ENCODE measurements at regions not wholly inside any gene's neighbourhood (a gene's known extent, or its start where the extent isn't known, plus 50 kb on each side); places are given as distances from the start of the nearest gene placed in this dataset.

DNA sequence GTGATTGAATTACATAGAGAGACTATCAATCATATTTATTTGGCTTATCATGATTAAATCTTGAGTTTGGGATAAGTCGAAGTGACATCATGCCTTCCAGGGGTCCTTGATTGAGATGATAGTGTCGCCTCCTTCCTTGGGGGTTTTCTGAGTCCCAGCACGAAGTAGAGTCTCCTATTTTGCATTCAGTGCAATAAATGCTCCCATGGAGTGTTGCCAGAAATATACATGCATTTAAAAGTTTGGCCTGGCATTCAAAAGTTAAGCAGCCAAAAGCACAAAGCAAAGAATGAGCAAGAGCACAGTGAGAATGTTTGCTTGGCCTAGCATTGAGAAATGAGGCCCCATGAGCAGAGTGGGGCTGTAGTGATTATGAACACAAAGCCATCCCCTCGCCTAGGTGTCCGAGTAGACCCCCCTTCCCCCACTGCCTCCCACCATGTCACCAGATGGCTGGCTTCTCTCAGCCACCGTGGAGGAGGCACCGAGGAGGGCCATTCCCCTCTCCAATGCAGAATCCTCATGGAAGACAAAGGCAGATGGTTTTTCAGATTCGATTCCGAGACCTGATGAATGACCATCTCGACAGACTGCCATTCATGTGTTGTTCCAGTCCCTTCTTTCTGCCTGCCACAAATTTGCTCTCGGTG is 58.8 kb upstream of the UBL3 start:
- TF ChIP-seq CTCF (IDR thresholded peaks at IDR 0.05; ENCODE audit: extremely low read depth, insufficient read depth, missing control alignments), result no peak
- in situ Hi-C loops (cut with MboI; ENCODE audit: low pct_unique_long_range_greater_than_20kb, low sequenced_read_pairs, unreplicated experiment), result no loop called here
- no peak for DNase-seq (ENCODE audit: low spot score)

DNA sequence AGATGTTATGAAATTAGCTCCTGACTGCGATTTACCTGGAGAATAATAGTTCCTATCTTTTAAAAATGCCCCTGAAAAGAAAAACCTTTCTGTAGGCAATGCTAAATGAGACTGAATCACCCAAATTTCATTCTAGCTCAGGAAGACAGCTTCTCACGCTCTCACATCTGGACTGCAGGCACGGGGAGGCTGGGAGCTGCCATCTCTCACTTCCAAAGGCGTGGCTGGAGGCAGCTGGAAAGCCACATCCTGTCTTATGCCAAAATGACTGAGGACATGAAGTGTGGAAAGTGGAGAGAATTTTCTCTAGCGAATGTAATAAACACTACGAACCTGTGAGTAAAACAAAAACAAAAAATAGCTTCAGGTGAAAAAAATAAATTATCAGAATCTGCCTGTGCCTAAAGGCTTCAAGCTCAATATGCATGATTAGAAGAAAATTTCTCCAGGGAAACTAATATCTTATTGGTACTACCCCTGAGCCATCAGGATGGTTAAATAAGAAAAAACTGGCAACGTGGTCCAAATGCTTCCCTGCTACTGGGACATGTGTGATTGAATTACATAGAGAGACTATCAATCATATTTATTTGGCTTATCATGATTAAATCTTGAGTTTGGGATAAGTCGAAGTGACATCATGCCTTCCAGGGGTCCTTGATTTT is 58.1 kb upstream of the UBL3 start:
- DNase-seq (ENCODE audit: low spot score), result no peak
- no peak for TF ChIP-seq CTCF (IDR thresholded peaks at IDR 0.05; ENCODE audit: extremely low read depth, insufficient read depth, missing control alignments)
- in situ Hi-C loops (cut with MboI; ENCODE audit: low pct_unique_long_range_greater_than_20kb, low sequenced_read_pairs, unreplicated experiment), result no loop called here

GRCh38 chr13:29907670-29908069 is 57.3 kb upstream of the UBL3 start:
- no peak for TF ChIP-seq CTCF (IDR thresholded peaks at IDR 0.05; ENCODE audit: extremely low read depth, insufficient read depth, missing control alignments)
- no peak for DNase-seq (ENCODE audit: low spot score)
- in situ Hi-C loops (cut with MboI; ENCODE audit: low pct_unique_long_range_greater_than_20kb, low sequenced_read_pairs, unreplicated experiment), result no loop called here

- DNase-seq (ENCODE audit: low spot score), result no peak
- no peak for TF ChIP-seq CTCF (IDR thresholded peaks at IDR 0.05; ENCODE audit: extremely low read depth, insufficient read depth, missing control alignments)
- in situ Hi-C loops (cut with MboI; ENCODE audit: low pct_unique_long_range_greater_than_20kb, low sequenced_read_pairs, unreplicated experiment), result no loop called here
These were observed 56.1 kb upstream of the UBL3 start for GRCh38 chr13:29906432-29907011.

- DNase-seq (ENCODE audit: low spot score), result no peak
- in situ Hi-C loops (cut with MboI; ENCODE audit: low pct_unique_long_range_greater_than_20kb, low sequenced_read_pairs, unreplicated experiment), result no loop called here
- no peak for TF ChIP-seq CTCF (IDR thresholded peaks at IDR 0.05; ENCODE audit: extremely low read depth, insufficient read depth, missing control alignments)
These were observed 55.4 kb upstream of the UBL3 start for GRCh38 chr13:29905845-29906244.

DNA sequence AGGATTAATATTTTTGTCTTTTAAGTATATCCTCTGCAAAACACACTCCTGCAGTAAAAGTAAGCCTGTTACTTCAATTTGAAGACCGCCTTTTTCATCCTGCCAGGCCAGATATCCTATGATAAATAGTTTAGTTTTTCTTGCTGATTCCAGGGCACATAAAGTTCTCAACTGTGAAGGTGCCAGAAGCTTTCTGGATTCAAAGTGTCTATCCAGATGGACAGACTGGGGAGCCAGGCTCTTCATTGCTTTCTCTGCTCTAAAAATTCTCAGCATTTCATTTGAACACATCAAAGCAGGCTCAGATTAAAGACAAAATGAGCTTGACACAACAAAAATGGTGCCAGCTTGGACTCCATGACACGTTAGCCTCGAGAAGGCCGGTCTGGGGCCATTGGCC is 53.6 kb upstream of the UBL3 start:
- in situ Hi-C loops (cut with MboI; ENCODE audit: low pct_unique_long_range_greater_than_20kb, low sequenced_read_pairs, unreplicated experiment), result no loop called here
- no peak for TF ChIP-seq CTCF (IDR thresholded peaks at IDR 0.05; ENCODE audit: extremely low read depth, insufficient read depth, missing control alignments)
- DNase-seq (ENCODE audit: low spot score), result no peak

Data from GM13977 (cell line).